ENCODE measurements at regions not wholly inside any gene's neighbourhood (a gene's known extent, or its start where the extent isn't known, plus 50 kb on each side); places are given as distances from the start of the nearest gene placed in this dataset.

GRCh38 chr7:41786944-41787343 is 84.1 kb upstream of the INHBA start:
- ATAC-seq (no peak), DNase-seq (ENCODE audit: low read depth, low spot score) (no peak), FAIRE-seq (no peak)
- Histone ChIP-seq H3K4me3 (no peak overlapping the region), H2AFZ (ENCODE audit: control insufficient read depth, low read depth, low read length) (no peak overlapping the region), H3K9ac (ENCODE audit: control insufficient read depth, insufficient read depth, low read length) (no peak overlapping the region), H3K4me1 (ENCODE audit: control insufficient read depth, insufficient read depth, low read length) (no peaks in the 10 kb centered on the region), H3K27me3 (replicated peaks in 1 of 2; ENCODE audit: control insufficient read depth in 2 of 2, insufficient read depth in 2 of 2, low read length in 1 of 2) (no peaks in the 10 kb centered on the region), H3K4me2 (ENCODE audit: control insufficient read depth, insufficient read depth) (no peak overlapping the region), H3K36me3 (ENCODE audit: control insufficient read depth in 2 of 2, insufficient read depth in 2 of 2, low read length in 1 of 2) (no peaks in the 10 kb centered on the region), H3K27ac (ENCODE audit: control insufficient read depth, insufficient read depth) (no peak overlapping the region), H4K20me1 (ENCODE audit: control insufficient read depth, insufficient read depth) (no peaks in the 10 kb centered on the region), H3K79me2 (ENCODE audit: control insufficient read depth, insufficient read depth, low read length) (no peaks in the 10 kb centered on the region), H3K9me3 (replicated peaks; ENCODE audit: control insufficient read depth, insufficient read depth, low read length) (no peaks in the 10 kb centered on the region; the same call in 2 of the 3 replicates)
- intact Hi-C loops (cut with micrococcal nuclease; ENCODE audit: unreplicated experiment), result no loop called here
- in situ Hi-C loops (cut with MboI), result no loop called here
- POLR2A ChIA-PET, result no interaction called here
- WGBS (ENCODE audit: insufficient coverage, insufficient replicate concordance, low lambda C conversion rate, missing lambda C conversion rate), result 77% methylated on average over 5 of the region's 5 CpGs
- no TSS peak for BruUV-seq (replicated peaks)
- CTCF ChIA-PET, result interaction anchor here (1.0 kb wide), 1 partner anchor 26 kb away, joined by 3 read pairs; no protein-coding TSS in a partner anchor
- SMC1A ChIA-PET (ENCODE audit: uncharacterized antibody, unreplicated experiment), result interaction anchor here (0.6 to 1.2 kb wide), 4 partner anchors 12 to 68 kb away, joined by 3 to 4 read pairs (median 3); no protein-coding TSS in a partner anchor
- TF ChIP-seq LARP7 (IDR thresholded peaks at IDR 0.05), result no peak
- no peak for TF ChIP-seq SP1 (IDR thresholded peaks at IDR 0.05; ENCODE audit: low read depth, low read length)
- TF ChIP-seq PKNOX1 (IDR thresholded peaks at IDR 0.05), result no peak
- TF ChIP-seq JUNB (IDR thresholded peaks at IDR 0.05), result no peak
- TF ChIP-seq CHD4 (IDR thresholded peaks at IDR 0.05), result no peak
- no peak for TF ChIP-seq ZZZ3 (IDR thresholded peaks at IDR 0.05; ENCODE audit: control insufficient read depth, insufficient read length, low read depth)
- no peak for TF ChIP-seq CREM (IDR thresholded peaks at IDR 0.05; ENCODE audit: low read depth)
- TF ChIP-seq USF1 (IDR thresholded peaks at IDR 0.05; ENCODE audit: borderline replicate concordance, extremely low read length, insufficient read depth, low read depth, low read length), result no peak
- TF ChIP-seq ZNF592 (IDR thresholded peaks at IDR 0.05), result no peak
- TF ChIP-seq IRF4 (IDR thresholded peaks at IDR 0.05; ENCODE audit: low read depth, low read length), result no peak
- no peak for TF ChIP-seq SMARCA5 (IDR thresholded peaks at IDR 0.05)
- TF ChIP-seq KAT2A (conservative IDR thresholded peaks at IDR 0.05; ENCODE audit: control insufficient read depth, low read depth, low read length), result no peak
- no peak for TF ChIP-seq CEBPZ (IDR thresholded peaks at IDR 0.05; ENCODE audit: low read depth, low read length)
- TF ChIP-seq EP300 (IDR thresholded peaks at IDR 0.05; ENCODE audit: borderline replicate concordance in 1 of 2, control insufficient read depth in 1 of 2, low read depth in 2 of 2, low read length in 2 of 2), result no peak
- TF ChIP-seq FOXM1 (IDR thresholded peaks at IDR 0.05; ENCODE audit: low read depth, low read length), result no peak
- RAD21 ChIA-PET (ENCODE audit: unreplicated experiment), result no interaction called here
